Hepatocyte (in vitro differentiated cells): ENCODE measurements at regions not wholly inside any gene's neighbourhood (a gene's known extent, or its start where the extent isn't known, plus 50 kb on each side); places are given as distances from the start of the nearest gene placed in this dataset.

Experiments
- DNase-seq: peaks from one replicate; pipeline ENCODE4 v3.0.0-alpha.2; 2016; ENCODE audit warnings: low spot score
- H2AFZ ChIP-seq: fragments of 200-600 bp; sonication (generic); 2 replicates; pipeline ENCODE4 v1.6.0; 2016; ENCODE audit warnings: antibody characterized with exemption, mild to moderate bottlenecking
- H3K27ac ChIP-seq: fragments of 200-600 bp; sonication (generic); 2 replicates; pipeline ENCODE4 v1.5.1; 2016; ENCODE audit warnings: mild to moderate bottlenecking
- H3K27me3 ChIP-seq: fragments of 200-600 bp; sonication (generic); 2 replicates; pipeline ENCODE4 v1.6.1; 2016
- H3K36me3 ChIP-seq: fragments of 200-600 bp; sonication (generic); replicated peaks from 2 replicates; pipeline ENCODE4 v1.5.1; 2016; ENCODE audit warnings: low read depth; ENCODE audit not compliant: insufficient read depth
- H3K4me1 ChIP-seq: fragments of 200-600 bp; sonication (generic); 2 replicates; pipeline ENCODE4 v1.5.1; 2016; ENCODE audit warnings: mild to moderate bottlenecking, moderate library complexity; ENCODE audit not compliant: insufficient read depth
- H3K4me2 ChIP-seq: fragments of 200-600 bp; sonication (generic); 2 replicates; pipeline ENCODE4 v1.6.0; 2016
- H3K4me3 ChIP-seq: fragments of 200-600 bp; sonication (generic); 2 replicates; pipeline ENCODE4 v1.5.1; 2016; ENCODE audit warnings: mild to moderate bottlenecking
- H3K79me2 ChIP-seq: fragments of 200-600 bp; sonication (generic); 2 replicates; pipeline ENCODE4 v1.6.0; 2017; ENCODE audit warnings: mild to moderate bottlenecking
- H3K9me2 ChIP-seq: fragments of 200-600 bp; sonication (generic); replicated peaks from 2 replicates; pipeline ENCODE4 v1.6.0; 2017; ENCODE audit warnings: mild to moderate bottlenecking; ENCODE audit not compliant: insufficient read depth
- H3K9me3 ChIP-seq: fragments of 200-600 bp; sonication (generic); 2 replicates; pipeline ENCODE4 v1.5.1; 2016; ENCODE audit warnings: low read depth, mild to moderate bottlenecking
- H4K20me1 ChIP-seq: fragments of 200-600 bp; sonication (generic); 2 replicates; pipeline ENCODE4 v1.6.0; 2016; ENCODE audit warnings: mild to moderate bottlenecking; ENCODE audit not compliant: insufficient read depth, poor library complexity, severe bottlenecking
- CTCF ChIP-seq: fragments of 200-600 bp; sonication (generic); IDR thresholded peaks from 2 replicates; pipeline ENCODE4 v1.5.1; 2016; ENCODE audit warnings: antibody characterized with exemption, mild to moderate bottlenecking; ENCODE audit not compliant: poor library complexity
- EZH2 ChIP-seq: fragments of 200-600 bp; sonication (generic); IDR thresholded peaks from 2 replicates; pipeline ENCODE4 v1.6.1; 2016; ENCODE audit warnings: antibody characterized with exemption, mild to moderate bottlenecking, borderline replicate concordance
- EZH2phosphoT487 ChIP-seq: fragments of 200-600 bp; sonication (generic); IDR thresholded peaks from one replicate; pipeline ENCODE4 v1.6.1; 2018; ENCODE audit warnings: antibody characterized with exemption, mild to moderate bottlenecking, low read depth, moderate library complexity; ENCODE audit not compliant: unreplicated experiment, severe bottlenecking
- whole genome bisulfite sequencing: methylation state at CpG from one replicate; pipeline ENCODE4 v1.1.6; 2016; ENCODE audit warnings: low lambda C conversion rate; ENCODE audit errors: missing lambda C conversion rate; 5-methylcytosine and 5-hydroxymethylcytosine counted together

- no peak for DNase-seq
These were observed 649.0 kb upstream of the PCDH15 start for GRCh38 chr10:55449981-55450380.

GRCh38 chr10:55446441-55447002 is 645.5 kb upstream of the PCDH15 start:
- Histone ChIP-seq H2AFZ (no peak overlapping the region), H3K4me1 (no peaks in the 10 kb centered on the region), H3K79me2 (no peaks in the 10 kb centered on the region), H3K9me2 (no peaks in the 10 kb centered on the region), H4K20me1 (no peaks in the 10 kb centered on the region), H3K27me3 (no peaks in the 10 kb centered on the region), H3K9me3 (no peaks in the 10 kb centered on the region), H3K4me2 (no peak overlapping the region), H3K27ac (no peak overlapping the region), H3K36me3 (no peaks in the 10 kb centered on the region), H3K4me3 (no peak overlapping the region)
- no peak for DNase-seq
- WGBS = 92% methylated on average over 5 of the region's 5 CpGs
- TF ChIP-seq EZH2phosphoT487 (no peak), EZH2 (no peak), CTCF (no peak)

More at GRCh38 chr10:55449981-55450380, 649.0 kb upstream of the PCDH15 start:
- Histone ChIP-seq H3K27me3 (no peaks in the 10 kb centered on the region), H4K20me1 (no peaks in the 10 kb centered on the region), H2AFZ (no peak overlapping the region), H3K79me2 (no peaks in the 10 kb centered on the region), H3K36me3 (no peaks in the 10 kb centered on the region), H3K9me2 (no peaks in the 10 kb centered on the region), H3K27ac (no peak overlapping the region), H3K4me3 (no peak overlapping the region), H3K4me2 (no peak overlapping the region), H3K9me3 (no peaks in the 10 kb centered on the region), H3K4me1 (no peaks in the 10 kb centered on the region)
- WGBS = 68% methylated on average over 2 of the region's 2 CpGs
- TF ChIP-seq EZH2 = no peak
- no peak for TF ChIP-seq CTCF
- TF ChIP-seq EZH2phosphoT487 = no peak

GRCh38 chr10:55441777-55442176 is 640.7 kb upstream of the PCDH15 start:
- Histone ChIP-seq H3K9me3 (no peaks in the 10 kb centered on the region), H3K4me1 (no peaks in the 10 kb centered on the region), H3K4me2 (no peak overlapping the region), H3K4me3 (no peak overlapping the region), H3K36me3 (no peaks in the 10 kb centered on the region), H3K79me2 (no peaks in the 10 kb centered on the region), H3K9me2 (no peaks in the 10 kb centered on the region), H3K27ac (no peak overlapping the region), H3K27me3 (no peaks in the 10 kb centered on the region), H2AFZ (no peak overlapping the region), H4K20me1 (no peaks in the 10 kb centered on the region)
- DNase-seq = no peak
- TF ChIP-seq EZH2phosphoT487 = no peak
- TF ChIP-seq CTCF = no peak
- TF ChIP-seq EZH2 = no peak
- WGBS = 89% methylated on average over 2 of the region's 2 CpGs

GRCh38 chr10:55426138-55426537 is 625.1 kb upstream of the PCDH15 start:
- H4K20me1 ChIP-seq = no peaks in the 10 kb centered on the region
- WGBS = 83% methylated on average over 9 of the region's 9 CpGs
- H2AFZ ChIP-seq = no peak overlapping the region

More at GRCh38 chr10:55426138-55426537, 625.1 kb upstream of the PCDH15 start:
- Histone ChIP-seq H3K4me3 (no peak overlapping the region), H3K4me2 (no peak overlapping the region), H3K79me2 (no peaks in the 10 kb centered on the region), H3K36me3 (no peaks in the 10 kb centered on the region), H3K27me3 (no peaks in the 10 kb centered on the region), H3K9me2 (no peaks in the 10 kb centered on the region), H3K9me3 (no peaks in the 10 kb centered on the region), H3K4me1 (no peaks in the 10 kb centered on the region), H3K27ac (no peak overlapping the region)
- TF ChIP-seq EZH2 (no peak), EZH2phosphoT487 (no peak), CTCF (no peak)
- DNase-seq = no peak
